Head of caudate nucleus (tissue), 42 donors: ENCODE measurements at regions not wholly inside any gene's neighbourhood (a gene's known extent, or its start where the extent isn't known, plus 50 kb on each side); places are given as distances from the start of the nearest gene placed in this dataset.
A peak's percentile ranks its signal among the peaks of the same experiment; 100 is the strongest.

ENCODE experiments used
- DNase-seq, 42 donors: peaks; one replicate each; pipeline versions ENCODE4 v3.0.0 to v3.0.0-alpha.2; 2020 to 2021; ENCODE audit warnings: mixed read lengths in 7 of 42
- intact Hi-C: fragments of 100-400 bp; cut with DNase I; formaldehyde crosslinking; loops from one replicate; pipeline ENCODE4 v1.15.0; 2022

DNA sequence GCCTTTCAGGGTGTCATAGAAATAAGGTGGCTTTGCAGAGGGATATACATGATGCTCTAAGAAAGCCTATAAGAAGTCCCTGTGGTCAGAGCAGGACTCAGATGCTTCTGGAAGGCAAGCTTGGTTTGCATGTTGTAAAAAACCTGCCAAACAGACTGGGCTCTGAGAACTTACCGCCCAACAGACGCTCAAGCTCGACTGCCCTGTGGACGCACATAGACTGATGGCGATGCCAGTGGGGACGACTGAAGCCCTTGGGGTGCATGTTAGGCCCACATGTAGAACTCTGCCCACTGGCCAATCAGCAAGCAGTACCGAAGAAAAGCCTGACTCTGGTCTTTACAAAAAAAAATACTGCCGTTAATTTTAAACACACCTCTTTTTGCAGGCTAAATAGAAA lies 133.8 kb downstream of the NAV1 start:
- DNase-seq: no peak
- intact Hi-C loops: no loop called here

DNA sequence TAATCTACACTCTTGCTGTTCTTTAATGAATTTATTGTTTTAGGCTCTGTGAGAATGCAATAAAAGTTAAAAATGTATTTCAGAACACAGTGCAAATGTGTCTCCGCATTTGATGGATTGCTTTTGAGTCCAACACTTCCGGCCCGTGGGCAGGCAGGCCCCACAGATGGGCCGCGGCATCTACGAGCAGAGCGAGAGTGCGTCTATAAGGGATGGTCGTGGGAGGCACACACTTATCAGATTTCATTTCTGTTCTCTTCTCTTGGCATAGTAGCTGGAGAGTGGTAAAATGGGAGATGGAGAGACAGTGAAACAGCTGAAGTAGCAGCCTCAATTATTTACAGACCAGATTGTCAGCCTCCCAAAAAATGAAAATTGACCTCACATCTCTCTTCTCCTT lies 134.2 kb downstream of the NAV1 start:
- intact Hi-C loops: no loop called here
- DNase-seq: no peak

GRCh38 chr1:201673915-201674314 lies 135.0 kb downstream of the NAV1 start:
- intact Hi-C loops: no loop called here
- no peak for DNase-seq

DNA sequence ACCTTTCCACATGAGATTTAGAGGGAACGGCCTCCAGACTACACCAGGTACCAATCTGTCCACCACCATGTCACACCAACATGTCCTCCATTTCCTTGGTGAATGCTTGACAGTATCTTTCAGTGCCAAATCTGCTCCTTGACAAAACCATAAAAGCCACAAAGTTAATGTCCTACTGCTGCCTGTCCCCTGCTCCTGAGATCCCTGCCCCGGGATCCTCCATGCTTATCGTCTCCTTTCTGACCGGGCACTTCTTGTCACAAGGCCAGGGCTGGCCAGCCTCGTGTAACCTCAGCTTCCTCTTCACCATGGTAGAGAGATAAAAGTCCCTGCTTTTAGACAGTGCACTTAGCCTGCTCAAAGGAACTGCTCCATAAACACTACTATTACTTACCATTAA lies 136.2 kb downstream of the NAV1 start:
- peak in 3 of 42 donors; percentile 29 to 52 (median 46) for DNase-seq
- intact Hi-C loops: no loop called here

- intact Hi-C loops: no loop called here
- DNase-seq: peak in 1 of 42 donors; percentile 32
Measured at GRCh38 chr1:201676197-201676596, 137.3 kb downstream of the NAV1 start.

DNA sequence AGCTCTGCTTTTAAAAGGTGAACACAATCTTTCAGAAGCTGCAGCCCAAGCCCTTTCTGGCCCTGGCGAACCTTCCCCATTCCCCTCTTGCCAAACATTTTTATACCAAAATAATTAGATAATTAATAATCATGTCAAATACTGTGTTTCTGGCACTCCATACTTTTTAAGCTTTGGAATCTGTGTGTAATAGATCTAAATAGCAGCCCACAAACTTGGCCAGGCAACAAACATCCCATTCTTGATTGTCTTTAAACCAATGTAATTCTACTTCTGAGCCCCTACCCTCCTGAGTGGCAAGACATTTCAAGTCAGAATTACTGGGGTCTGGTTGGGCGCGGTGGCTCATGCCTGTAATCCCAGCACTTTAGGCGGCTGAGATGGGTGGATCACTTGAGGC lies 137.7 kb downstream of the NAV1 start:
- DNase-seq: no peak
- intact Hi-C loops: no loop called here

DNA sequence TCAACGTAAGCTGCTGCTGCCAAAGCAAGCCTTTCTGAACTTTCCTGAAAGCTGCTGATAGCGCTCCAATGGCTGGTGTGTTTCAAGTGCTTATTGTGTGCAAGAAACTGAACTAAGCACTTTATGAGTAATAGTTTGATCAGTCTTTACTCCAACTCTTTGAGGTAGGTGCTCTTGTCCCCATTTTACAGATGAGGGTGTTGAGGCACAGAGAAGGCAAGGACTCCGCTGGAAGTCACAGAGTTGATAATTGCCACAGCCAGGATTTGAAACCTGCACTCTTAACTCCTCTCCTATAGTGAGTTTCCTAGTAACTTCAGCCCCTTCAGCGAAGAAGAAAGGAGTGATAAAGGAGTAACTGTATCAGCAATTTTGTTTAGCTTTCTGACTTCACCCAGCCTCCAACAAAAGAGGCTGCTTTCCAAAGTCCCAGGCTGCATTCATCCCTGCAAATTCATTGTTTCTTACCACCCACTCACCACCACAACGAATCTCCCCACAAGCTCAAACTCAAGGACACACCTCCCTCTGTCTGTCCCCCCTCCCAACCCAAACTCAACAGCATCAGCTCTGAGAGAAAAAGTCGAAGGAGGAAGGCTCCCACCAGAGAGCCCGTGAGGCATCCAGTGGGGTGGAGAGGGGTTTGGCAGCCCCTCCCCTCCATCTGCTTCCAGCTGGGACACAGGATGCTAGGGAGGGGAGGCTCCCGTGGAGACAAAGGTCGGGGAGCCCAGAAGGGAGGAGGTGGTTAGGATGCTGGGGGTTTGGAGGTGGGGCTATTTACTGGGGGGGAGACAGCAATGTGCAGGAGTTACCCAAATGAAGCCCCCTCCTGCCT lies 139.6 kb downstream of the NAV1 start:
- no peak for DNase-seq
- intact Hi-C loops: no loop called here

GRCh38 chr1:201681375-201681774 lies 142.4 kb downstream of the NAV1 start:
- DNase-seq: no peak
- intact Hi-C loops: no loop called here

- intact Hi-C loops: no loop called here
- no peak for DNase-seq
Measured at GRCh38 chr1:201682964-201683363, 144.0 kb downstream of the NAV1 start.

DNA sequence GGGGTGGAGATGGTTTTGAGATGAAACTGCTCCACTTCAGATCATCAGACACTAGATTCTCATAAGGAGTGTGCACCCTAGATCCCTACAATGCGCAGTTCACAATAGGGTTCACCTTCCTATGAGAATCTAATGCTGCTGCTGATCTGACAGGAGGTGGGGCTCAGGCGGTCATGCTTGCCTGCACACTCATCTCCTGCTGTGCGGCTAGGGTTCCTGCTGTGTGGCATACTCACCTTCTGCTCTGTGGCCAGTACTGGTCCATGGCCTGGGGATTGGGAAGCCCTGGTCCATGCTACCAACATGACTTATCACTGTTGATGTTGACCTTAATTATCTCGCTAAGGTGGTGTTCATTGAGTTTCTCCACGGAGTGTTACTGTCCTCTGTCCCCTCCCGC lies 144.5 kb downstream of the NAV1 start:
- intact Hi-C loops: no loop called here
- DNase-seq: no peak

DNA sequence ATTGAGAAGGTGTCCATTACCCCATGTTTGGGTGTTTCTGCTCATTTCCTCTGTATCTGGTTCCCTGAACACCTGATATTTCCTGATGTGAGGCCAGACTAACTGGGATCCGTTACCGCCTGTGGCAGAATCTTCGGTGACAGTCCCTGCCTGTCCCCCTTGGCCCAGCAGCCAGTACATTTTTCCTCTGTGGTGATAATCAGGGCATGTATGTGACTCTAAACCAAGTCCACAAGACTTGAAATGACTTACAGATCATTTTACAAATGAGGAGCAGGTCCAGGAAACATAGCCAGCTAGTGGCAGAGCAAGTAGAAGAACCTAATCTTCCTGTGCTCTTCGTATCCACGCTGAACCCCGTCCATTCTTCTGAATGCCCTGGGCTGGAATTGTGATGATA lies 143.5 kb upstream of the IPO9 start:
- no peak for DNase-seq
- intact Hi-C loops: no loop called here

- intact Hi-C loops: no loop called here
- DNase-seq: peak in 2 of 42 donors; percentile 7 to 45
Measured at GRCh38 chr1:201686714-201687455, 142.1 kb upstream of the IPO9 start.

- intact Hi-C loops: no loop called here
- no peak for DNase-seq
Measured at GRCh38 chr1:201688514-201688913, 140.4 kb upstream of the IPO9 start.

- no peak for DNase-seq
- intact Hi-C loops: no loop called here
Measured at GRCh38 chr1:201689647-201690046, 139.3 kb upstream of the IPO9 start.

- intact Hi-C loops: no loop called here
- DNase-seq: no peak
Measured at GRCh38 chr1:201690528-201690927, 138.4 kb upstream of the IPO9 start.

DNA sequence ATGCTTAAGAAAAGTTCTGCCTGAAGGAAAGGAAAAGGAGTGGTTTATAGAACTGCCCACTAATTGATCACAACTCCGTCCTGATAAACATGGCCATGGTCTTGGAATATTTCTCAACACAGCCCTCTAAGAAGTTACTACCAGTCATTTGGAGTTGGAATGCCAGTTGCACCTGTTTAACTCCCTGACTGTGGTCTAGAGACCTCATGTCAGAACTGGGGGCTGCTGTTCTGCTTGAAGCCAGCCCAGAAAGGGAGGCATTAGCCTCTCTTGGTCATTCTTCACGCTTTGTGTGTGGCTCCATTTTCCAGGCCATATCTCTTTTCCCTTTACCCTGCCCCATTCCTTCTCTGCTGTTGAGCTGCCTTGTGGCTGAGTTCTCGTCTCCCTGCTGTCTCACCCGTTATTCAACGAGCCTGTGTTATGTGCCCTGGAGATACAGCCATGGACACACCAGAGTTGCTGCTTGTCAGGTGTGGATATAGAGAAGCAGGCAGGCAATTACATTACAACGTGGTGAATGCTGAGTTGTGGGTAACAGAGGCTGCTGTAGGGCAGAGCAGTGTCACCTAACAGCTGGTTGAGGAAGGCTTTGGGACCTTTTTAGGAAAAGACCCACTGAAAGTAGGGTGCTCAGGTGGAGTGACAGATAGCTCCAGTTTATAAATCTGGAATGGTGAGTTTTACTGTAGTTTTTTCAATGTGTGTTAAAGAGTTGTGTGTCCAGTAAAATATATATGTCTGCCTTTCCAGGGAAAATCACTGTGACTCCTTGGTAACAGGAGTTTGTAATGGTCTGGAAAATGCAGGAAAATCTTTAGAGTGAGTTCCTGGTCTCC lies 137.0 kb upstream of the IPO9 start:
- intact Hi-C loops: no loop called here
- peak in 1 of 42 donors; percentile 23 for DNase-seq

GRCh38 chr1:201692555-201693394 lies 136.2 kb upstream of the IPO9 start:
- intact Hi-C loops: no loop called here
- peak in 1 of 42 donors; percentile 23 for DNase-seq

GRCh38 chr1:201693890-201694607 lies 134.9 kb upstream of the IPO9 start:
- DNase-seq: peak in 2 of 42 donors; percentile 31 to 51
- intact Hi-C loops: no loop called here
